Suprapubic skin (tissue), 4 donors: ENCODE measurements at regions not wholly inside any gene's neighbourhood (a gene's known extent, or its start where the extent isn't known, plus 50 kb on each side); places are given as distances from the start of the nearest gene placed in this dataset.

Experiments
- DNase-seq, 2 donors: peaks; one replicate each; pipeline ENCODE4 v3.0.0-alpha.2; 2019; ENCODE audit warnings: low spot score in 2 of 2
- H3K27ac ChIP-seq: fragments of 200-600 bp; sonication (generic); one replicate; pipeline ENCODE4 v1.5.1; 2019
- H3K27me3 ChIP-seq: fragments of 200-600 bp; sonication (generic); one replicate; pipeline ENCODE4 v1.5.1; 2019
- H3K36me3 ChIP-seq: fragments of 200-600 bp; sonication (generic); one replicate; pipeline ENCODE4 v1.5.1; 2019
- H3K4me1 ChIP-seq: fragments of 200-600 bp; sonication (generic); one replicate; pipeline ENCODE4 v1.5.1; 2019
- H3K4me3 ChIP-seq: fragments of 200-600 bp; sonication (generic); one replicate; pipeline ENCODE4 v1.5.1; 2019; ENCODE audit warnings: mild to moderate bottlenecking
- H3K9me3 ChIP-seq: fragments of 200-600 bp; sonication (generic); one replicate; pipeline ENCODE4 v1.5.1; 2019
- CTCF ChIP-seq, 2 donors: fragments of 200-600 bp in 1 of 2; fragments of 450-650 bp in 1 of 2; sonication (generic) in 1 of 2; IDR thresholded peaks; one replicate each; pipeline ENCODE4 v1.5.1; 2016 to 2019; ENCODE audit warnings: antibody characterized with exemption in 2 of 2, mild to moderate bottlenecking in 1 of 2, moderate library complexity in 1 of 2
- EP300 ChIP-seq: sonication (generic); formaldehyde crosslinking; IDR thresholded peaks from one replicate; pipeline ENCODE4 v1.6.1; 2017; ENCODE audit warnings: antibody characterized with exemption
- POLR2A ChIP-seq, 2 donors: fragments of 450-650 bp; IDR thresholded peaks; one replicate each; pipeline ENCODE4 v1.6.1; 2017; ENCODE audit warnings: antibody characterized with exemption in 2 of 2, mild to moderate bottlenecking in 2 of 2, moderate library complexity in 2 of 2
- POLR2AphosphoS5 ChIP-seq, 3 donors: sonication (generic); formaldehyde crosslinking; IDR thresholded peaks; one replicate each; pipeline ENCODE4 v1.6.1; 2017; ENCODE audit warnings: antibody characterized with exemption in 3 of 3
- whole genome bisulfite sequencing: methylation state at CpG from one replicate; pipeline ENCODE4 v1.1.5; 2018; 5-methylcytosine and 5-hydroxymethylcytosine counted together

GRCh38 chr11:104338186-104338585, 174.2 kb upstream of the PDGFD start:
- Histone ChIP-seq H3K4me3 (no peak overlapping the region), H3K4me1 (no peaks in the 10 kb centered on the region), H3K9me3 (no peaks in the 10 kb centered on the region), H3K27ac (no peak overlapping the region), H3K36me3 (no peaks in the 10 kb centered on the region), H3K27me3 (no peaks in the 10 kb centered on the region)
- DNase-seq: no peak
- TF ChIP-seq CTCF (IDR thresholded peaks at IDR 0.05): no peak
- TF ChIP-seq POLR2A (IDR thresholded peaks at IDR 0.05): no peak
- no peak for TF ChIP-seq EP300
- no peak for TF ChIP-seq POLR2AphosphoS5 (IDR thresholded peaks at IDR 0.05)
- 47% methylated on average over 1 of the region's 1 CpG for WGBS

GRCh38 chr11:104337273-104337672, 173.3 kb upstream of the PDGFD start:
- TF ChIP-seq CTCF (IDR thresholded peaks at IDR 0.05) (no peak), EP300 (no peak), POLR2AphosphoS5 (IDR thresholded peaks at IDR 0.05) (no peak), POLR2A (IDR thresholded peaks at IDR 0.05) (no peak)
- Histone ChIP-seq H3K9me3 (no peaks in the 10 kb centered on the region), H3K36me3 (no peaks in the 10 kb centered on the region), H3K27ac (no peak overlapping the region), H3K27me3 (no peaks in the 10 kb centered on the region), H3K4me3 (no peak overlapping the region), H3K4me1 (no peaks in the 10 kb centered on the region)
- 74% methylated on average over 3 of the region's 3 CpGs for whole genome bisulfite sequencing
- DNase-seq: no peak

- TF ChIP-seq CTCF (IDR thresholded peaks at IDR 0.05) (no peak), EP300 (no peak), POLR2A (IDR thresholded peaks at IDR 0.05) (no peak), POLR2AphosphoS5 (IDR thresholded peaks at IDR 0.05) (no peak)
- Histone ChIP-seq H3K27me3 (no peaks in the 10 kb centered on the region), H3K36me3 (no peaks in the 10 kb centered on the region)
Measured at GRCh38 chr11:104333977-104334376, 170.0 kb upstream of the PDGFD start.

GRCh38 chr11:104332110-104332509, 168.2 kb upstream of the PDGFD start:
- Histone ChIP-seq H3K9me3 (no peaks in the 10 kb centered on the region), H3K27me3 (no peaks in the 10 kb centered on the region), H3K4me3 (no peak overlapping the region), H3K4me1 (peaks cover 3% of the 10 kb centered on the region), H3K27ac (no peak overlapping the region), H3K36me3 (no peaks in the 10 kb centered on the region)
- no peak for TF ChIP-seq CTCF (IDR thresholded peaks at IDR 0.05)
- no peak for TF ChIP-seq EP300
- 68% methylated on average over 4 of the region's 4 CpGs for WGBS
- DNase-seq: no peak

More at GRCh38 chr11:104333977-104334376, 170.0 kb upstream of the PDGFD start:
- no peak for DNase-seq
- Histone ChIP-seq H3K9me3 (no peaks in the 10 kb centered on the region), H3K4me1 (no peaks in the 10 kb centered on the region), H3K27ac (no peak overlapping the region), H3K4me3 (no peak overlapping the region)
- 93% methylated on average over 4 of the region's 4 CpGs for WGBS

GRCh38 chr11:104329078-104329665, 165.2 kb upstream of the PDGFD start:
- Histone ChIP-seq H3K4me1 (peaks cover 3% of the 10 kb centered on the region), H3K9me3 (no peaks in the 10 kb centered on the region), H3K27me3 (no peaks in the 10 kb centered on the region), H3K4me3 (no peak overlapping the region), H3K27ac (no peak overlapping the region), H3K36me3 (no peaks in the 10 kb centered on the region)
- WGBS: 75% methylated on average over 2 of the region's 2 CpGs
- no peak for TF ChIP-seq POLR2AphosphoS5 (IDR thresholded peaks at IDR 0.05)
- no peak for TF ChIP-seq POLR2A (IDR thresholded peaks at IDR 0.05)
- TF ChIP-seq CTCF (IDR thresholded peaks at IDR 0.05): no peak
- TF ChIP-seq EP300: no peak
- DNase-seq: no peak
